ENCODE measurements at regions not wholly inside any gene's neighbourhood (a gene's known extent, or its start where the extent isn't known, plus 50 kb on each side); places are given as distances from the start of the nearest gene placed in this dataset.
"Not testable (repeated sequence)": the region's sequence is repeated elsewhere in the genome, so short reads cannot be mapped to it uniquely, and the experiment has no call there.

DNA sequence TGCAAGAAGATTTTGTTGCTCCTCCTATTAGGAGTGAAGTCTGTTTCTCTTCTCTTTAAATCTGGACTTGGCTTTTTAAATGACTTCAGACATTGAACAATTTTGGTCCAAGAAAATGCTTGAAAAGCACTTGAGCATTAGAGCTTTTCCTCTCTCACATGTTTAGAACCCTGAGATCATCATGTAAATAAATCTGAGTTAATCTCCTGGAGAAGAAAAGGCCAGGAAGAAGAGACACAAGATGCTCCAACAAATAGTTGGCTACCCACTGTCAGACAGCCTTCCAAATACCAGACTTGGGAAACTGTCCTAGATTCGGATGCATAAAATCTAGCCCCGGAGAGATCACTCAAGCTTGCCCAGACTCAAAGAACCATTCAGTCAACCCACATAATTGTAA lies 1353.1 kb upstream of the ADGRL4 start:
- DNase-seq: no peak

DNA sequence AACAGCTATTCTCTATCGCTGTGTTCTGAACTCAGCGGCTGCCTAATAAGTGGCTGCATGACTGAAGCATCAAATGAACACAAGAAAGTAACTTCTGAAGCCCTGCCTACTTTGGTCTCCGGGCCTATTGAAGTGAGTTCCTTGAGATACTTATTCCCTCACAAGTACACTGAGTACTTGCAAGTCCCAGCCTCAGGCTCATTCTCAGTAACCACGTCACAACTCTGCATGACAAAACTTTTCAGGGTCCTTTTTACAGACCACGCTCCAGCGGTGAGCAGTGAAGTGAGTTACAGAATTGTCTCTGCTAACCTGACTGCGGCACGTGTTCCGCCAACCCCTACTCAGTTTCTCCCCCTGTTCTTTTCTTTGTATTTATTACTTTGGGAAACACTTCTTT lies 1342.7 kb upstream of the ADGRL4 start:
- no peak for DNase-seq

DNA sequence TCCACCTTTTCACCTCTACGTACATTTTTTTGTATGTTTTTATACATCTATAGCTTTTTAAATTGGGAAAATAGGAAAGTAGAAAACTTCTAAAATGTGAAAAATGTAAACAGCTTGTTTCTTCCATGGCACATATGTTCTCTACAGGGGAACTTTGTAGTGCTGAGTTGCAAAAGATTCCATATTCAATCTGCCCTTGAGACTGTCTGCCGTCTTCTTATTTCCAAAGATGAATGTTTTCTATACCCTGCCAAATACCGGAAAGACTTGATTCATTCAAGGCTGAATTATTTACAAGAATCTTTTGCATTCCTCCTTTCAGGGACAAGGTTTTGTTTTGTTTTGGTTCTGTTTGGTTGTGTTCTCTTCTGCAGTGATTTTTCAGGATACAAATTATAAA lies 1334.5 kb upstream of the ADGRL4 start:
- DNase-seq: no peak

- DNase-seq: no peak
These were observed 1311.6 kb upstream of the ADGRL4 start for GRCh38 chr1:80318108-80318507.

DNA sequence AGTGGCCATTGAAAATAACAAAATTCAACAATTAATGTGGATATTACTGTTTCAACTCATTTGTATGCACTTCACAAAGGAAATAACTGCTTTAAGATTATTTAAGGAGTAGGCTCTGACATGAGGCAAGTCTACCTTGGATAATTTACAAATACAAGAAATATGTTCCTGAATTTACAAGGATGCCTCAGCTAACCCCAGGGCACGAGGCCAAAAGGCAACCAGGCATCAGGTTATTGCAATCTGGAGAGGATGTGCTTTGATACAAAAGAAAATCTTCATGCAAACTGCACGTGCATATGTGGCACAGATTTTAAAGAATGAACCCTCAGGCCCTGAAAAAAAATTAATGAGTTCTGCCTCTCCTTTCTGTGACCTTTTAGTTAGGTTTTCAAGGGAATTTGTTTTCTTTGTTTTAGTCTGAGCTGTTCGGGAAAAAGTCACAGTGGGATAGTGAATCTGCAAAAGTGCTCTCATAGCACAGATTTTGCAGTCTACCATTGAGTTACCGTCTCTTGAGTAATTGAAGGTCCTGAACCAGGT lies 1304.2 kb upstream of the ADGRL4 start:
- DNase-seq: no peak

DNA sequence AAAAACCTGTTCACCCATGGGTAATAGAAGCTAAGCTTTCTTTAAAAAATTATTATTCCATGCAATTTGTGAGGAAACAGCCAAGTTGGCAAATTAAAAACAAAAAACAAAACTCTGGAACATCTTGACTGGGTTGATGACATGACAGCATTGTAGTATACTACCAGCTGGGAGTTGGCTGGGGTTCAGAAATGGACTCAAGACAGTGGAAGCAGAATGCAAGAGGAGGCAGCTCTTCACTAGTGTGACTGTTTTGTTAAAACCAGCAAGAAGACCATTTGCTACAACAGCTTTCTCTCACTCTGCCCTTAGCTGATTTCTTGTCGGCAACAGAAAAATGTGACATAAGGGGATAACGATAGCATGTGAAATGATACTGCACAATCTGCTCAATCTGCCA lies 1298.9 kb upstream of the ADGRL4 start:
- no peak for DNase-seq

DNA sequence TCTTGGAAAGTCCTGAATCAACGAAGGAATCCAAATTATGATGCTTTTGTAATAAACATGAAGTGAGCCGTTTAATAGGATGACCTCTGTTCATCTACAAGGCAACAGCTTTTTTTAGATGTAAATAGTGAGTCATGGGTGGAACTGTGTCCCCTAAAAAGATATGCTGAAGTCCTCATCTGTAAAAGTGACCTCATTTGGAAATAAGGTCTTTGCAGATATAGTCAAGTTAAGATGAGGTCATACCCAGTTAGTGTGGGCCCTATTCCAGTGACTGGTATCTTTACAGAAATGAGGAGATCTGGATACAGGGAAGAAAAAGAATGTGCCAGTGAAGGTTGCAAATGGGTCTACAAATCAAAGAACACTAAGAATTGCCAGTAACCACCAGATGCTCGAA lies 1287.3 kb upstream of the ADGRL4 start:
- no peak for DNase-seq

- not testable (repeated sequence) for DNase-seq
These were observed 1282.2 kb upstream of the ADGRL4 start for GRCh38 chr1:80288750-80289149.

- DNase-seq: no peak
These were observed 1276.0 kb upstream of the ADGRL4 start for GRCh38 chr1:80282536-80282935.

- no peak for DNase-seq
These were observed 1272.4 kb upstream of the ADGRL4 start for GRCh38 chr1:80278936-80279335.

DNA sequence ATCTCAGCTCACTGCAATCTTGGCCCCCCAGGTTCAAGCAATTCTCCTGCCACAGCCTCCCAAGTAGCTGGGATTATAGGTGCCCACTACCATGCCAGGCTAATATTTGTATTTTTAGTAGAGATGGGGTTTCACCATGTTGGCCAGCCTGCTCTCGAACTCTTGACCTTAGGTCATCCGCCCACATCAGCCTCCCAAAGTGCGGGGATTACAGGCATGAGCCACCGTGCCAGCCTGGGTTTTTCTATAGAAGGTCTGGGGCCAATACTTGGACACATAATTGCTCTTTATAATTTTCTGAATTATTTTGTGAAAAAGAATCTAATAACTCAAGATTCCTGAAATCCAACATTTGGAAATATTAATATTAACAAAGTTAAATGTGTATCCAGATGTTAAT lies 1267.7 kb upstream of the ADGRL4 start:
- DNase-seq: no peak

DNA sequence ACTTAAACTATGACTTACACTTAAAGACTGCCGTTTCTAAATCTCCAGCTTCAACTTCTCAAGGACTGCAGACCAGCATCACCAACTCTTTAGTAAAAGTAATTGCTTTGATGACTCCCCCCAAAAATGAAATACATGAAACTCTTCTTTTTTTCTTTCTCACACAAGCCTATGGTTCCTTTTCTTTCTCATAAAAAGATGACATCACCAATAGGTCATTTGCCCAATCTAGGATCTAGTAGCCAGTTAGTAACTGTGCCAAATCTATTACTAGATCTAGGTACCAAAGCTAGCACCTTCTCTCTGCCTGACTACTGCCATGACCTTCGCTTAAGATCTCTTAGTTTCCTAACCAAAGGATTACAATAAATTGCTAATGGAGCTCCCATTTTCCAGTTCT lies 1266.0 kb upstream of the ADGRL4 start:
- DNase-seq: no peak

DNA sequence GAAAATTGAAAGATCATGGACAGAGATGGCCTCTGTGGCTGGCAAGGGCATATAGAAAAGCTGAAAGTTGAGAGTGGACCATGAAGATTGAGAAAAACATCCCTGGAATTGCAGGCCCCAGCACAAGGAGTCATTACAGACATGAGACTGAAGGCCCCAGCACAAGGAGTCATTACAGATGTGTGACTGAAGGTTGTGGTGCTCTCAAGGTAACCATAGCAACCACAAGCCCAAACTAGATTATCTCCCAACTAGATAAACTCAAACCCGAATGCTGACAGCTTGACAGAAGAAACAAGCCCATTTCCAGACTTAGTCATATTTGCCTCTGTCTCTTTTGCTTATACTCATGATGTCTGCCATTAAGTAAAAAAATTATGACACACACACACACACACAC lies 1252.1 kb upstream of the ADGRL4 start:
- no peak for DNase-seq

GRCh38 chr1:80251591-80251990 lies 1245.1 kb upstream of the ADGRL4 start:
- DNase-seq: no peak

DNA sequence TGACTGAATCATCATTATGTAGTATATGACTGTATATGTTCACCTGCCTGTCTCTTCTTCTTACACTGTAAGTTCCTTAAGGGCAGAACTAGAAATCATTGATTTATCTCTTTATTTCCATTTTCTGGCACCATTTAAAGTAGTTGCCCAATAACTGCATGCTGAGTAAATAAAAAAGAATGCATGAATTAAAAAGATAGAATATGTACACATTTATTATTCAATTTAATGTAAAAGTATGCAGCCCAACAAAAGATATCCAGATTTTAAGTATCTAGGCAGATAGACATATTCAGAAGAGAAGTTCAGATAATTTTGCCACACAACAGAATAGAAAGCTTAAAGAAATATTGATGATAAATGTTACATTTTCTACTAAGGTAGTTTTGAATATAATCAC lies 1244.6 kb upstream of the ADGRL4 start:
- DNase-seq: no peak

DNA sequence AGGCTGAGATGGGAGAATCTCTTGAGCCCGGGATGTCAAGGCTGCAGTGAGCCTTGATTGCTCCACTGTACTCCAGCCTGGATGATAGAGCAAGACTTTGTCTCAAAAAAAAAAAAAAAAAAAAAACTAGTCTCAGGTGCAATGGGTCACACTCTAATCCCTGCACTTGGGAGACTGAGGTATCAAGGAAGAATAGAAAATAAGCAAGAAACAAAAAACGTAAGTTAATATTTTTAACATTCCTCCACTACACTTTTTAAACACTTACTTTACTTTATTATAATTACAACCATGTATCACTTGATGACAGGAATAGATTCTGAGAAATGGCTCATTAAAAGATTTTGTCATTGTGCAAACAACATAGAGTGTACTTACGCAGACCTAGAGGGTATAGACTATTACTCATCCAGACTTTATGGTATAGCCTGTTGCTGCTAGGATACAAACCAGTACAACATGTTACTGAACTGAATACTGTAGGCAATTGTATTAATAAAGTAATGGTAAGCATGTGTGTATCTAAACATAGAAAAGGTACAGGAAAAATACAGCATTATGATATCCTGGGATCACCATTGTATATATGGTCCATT lies 1244.1 kb upstream of the ADGRL4 start:
- no peak for DNase-seq

DNA sequence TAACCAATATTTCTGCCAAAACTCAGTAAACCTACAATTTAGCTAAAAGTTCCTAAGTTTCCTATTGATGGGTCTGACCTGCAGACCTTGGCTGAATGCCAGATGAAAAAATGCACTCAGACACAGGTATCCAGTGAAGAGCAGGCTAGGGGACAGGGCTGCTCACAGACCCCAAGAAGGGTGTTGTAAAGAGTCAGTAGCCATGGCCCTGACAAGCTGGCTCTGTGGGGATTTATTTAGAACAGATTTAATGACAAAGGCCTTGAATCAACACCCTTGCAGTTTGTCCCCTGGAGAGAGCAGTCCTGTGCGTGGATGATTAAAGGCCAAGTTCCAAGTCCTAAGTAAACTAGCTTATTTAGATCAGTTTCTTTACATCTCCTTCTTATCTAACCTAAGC lies 1243.2 kb upstream of the ADGRL4 start:
- DNase-seq: no peak

DNA sequence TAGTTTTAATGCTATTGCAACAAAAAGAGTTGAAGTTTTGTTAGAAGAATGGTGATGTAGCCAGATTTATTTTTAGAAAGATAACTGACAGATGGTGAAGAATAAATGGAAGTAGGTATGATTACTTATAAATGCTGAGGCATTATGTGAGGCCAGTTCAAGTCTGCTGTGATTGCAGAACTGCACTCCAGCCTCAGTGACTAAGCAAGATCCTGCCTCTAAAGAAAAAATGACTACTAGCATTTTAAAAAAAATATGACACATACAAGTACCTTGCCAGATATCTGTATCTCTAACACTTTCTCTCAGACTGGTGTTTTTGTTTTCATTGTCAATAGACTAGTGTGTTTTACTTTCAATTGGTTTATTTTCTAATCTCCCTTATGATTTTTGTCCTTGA lies 1242.4 kb upstream of the ADGRL4 start:
- no peak for DNase-seq

DNA sequence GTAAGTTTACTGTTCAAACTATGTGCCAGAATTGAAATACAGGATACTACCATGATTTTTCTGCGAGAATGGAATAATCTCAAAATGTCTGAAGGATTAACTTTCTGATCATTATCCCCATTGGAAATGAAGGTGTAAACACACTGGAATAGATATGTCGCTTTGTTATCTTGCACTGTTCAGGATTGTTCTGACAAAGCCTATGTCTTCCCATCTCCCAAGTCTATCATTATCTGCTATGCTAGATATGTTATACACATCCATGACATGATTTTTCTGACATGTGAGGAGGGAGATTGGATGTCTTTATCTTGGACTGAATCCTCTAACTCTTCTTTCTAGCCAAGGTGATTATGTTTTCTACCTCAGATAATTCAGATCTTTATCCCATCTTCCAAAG lies 1239.3 kb upstream of the ADGRL4 start:
- no peak for DNase-seq

DNA sequence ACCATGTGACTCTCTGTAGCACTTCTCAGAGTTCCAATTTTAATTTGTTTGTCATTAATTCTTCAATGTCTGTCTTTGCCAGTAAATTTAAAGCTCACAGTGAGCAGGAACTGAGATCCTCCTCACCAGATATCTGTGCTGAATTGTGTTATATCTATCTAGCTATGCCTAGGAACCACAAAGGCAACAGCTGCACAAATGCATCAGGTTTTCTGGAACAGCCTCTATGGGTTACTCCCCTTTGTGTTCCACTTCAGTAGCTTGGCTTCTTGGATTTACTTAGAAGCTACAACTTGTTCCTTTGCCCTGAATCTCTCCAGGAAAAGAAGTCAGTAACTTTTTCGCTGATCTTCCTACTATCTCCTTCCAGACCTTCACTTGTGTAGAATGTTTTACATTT lies 1237.8 kb upstream of the ADGRL4 start:
- no peak for DNase-seq

GRCh38 chr1:80241566-80241965 lies 1235.0 kb upstream of the ADGRL4 start:
- DNase-seq: no peak

GRCh38 chr1:80225510-80225909 lies 1219.0 kb upstream of the ADGRL4 start:
- no peak for DNase-seq

DNA sequence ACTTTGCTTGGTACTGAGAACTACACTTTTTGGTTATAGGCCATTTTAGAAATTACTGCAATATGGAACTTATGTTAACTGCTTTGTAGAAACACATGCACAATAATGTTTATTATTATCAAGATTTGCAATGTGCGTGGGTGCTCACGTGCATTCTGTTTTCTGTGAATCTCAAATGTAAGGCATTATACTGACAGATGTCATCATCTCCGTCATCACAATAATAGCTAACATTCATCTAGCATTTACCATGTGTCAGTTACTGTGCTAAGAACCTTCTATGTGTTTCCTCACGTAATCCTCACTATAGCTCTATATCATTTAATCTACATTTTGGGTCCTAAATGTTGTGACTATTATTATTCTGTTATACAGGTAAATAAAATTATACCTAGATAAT lies 1214.8 kb upstream of the ADGRL4 start:
- no peak for DNase-seq

- no peak for DNase-seq
These were observed 1211.6 kb upstream of the ADGRL4 start for GRCh38 chr1:80218112-80218511.

GRCh38 chr1:80217377-80217986 lies 1211.0 kb upstream of the ADGRL4 start:
- no peak for DNase-seq

Data from activated T-cell treated with anti-CD3 and anti-CD28 coated beads, Interleukin-2, amount 50 U/mL, for 48 hours (primary cell).